ENCODE measurements at regions not wholly inside any gene's neighbourhood (a gene's known extent, or its start where the extent isn't known, plus 50 kb on each side); places are given as distances from the start of the nearest gene placed in this dataset.

DNA sequence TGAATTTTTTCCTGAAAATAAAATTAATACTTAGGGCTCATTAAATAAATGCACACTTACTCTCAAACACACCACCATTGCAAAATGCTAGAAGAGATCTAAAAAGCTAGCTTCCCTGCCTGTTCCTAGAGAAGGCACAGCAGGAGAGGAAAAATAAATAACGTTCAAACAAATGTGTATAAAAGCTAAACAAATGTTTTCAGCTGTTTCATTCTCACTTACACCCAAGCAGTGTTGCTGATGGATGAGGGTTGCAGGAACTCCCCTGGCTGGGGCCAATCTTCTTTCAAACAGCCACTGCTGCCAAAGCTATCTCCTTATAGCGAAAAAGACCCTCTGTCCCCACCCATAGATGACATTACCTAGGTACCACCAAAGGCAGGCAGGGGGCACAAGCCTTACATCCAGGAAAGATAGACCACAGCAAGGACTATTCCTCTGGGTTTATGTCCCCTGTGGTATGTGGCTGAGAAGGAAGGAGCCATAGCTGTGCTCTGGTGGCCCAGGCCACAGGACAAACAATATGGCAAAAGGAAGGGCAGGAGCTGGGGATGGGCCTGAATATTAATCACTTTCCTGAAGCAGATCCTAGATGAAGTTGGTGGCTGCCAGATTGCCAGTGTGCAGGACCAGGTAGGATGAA is 214.6 kb downstream of the TTC32 start:
- no peak for FAIRE-seq
- 0% methylated on average over 2 of the region's 2 CpGs for WGBS (ENCODE audit: low lambda C conversion rate)
- CTCF ChIA-PET (ENCODE audit: low intra/inter-chr PET ratio, low total read pairs) = no interaction called here

More for the DNA sequence above, 214.6 kb downstream of the TTC32 start:
- Histone ChIP-seq H3K27me3 (ENCODE audit: control insufficient read depth in 1 of 2, insufficient read depth in 2 of 2, low read length in 2 of 2) (no peaks in the 10 kb centered on the region), H3K9me3 (ENCODE audit: low read length) (no peaks in the 10 kb centered on the region), H4K20me1 (ENCODE audit: insufficient read depth, low read length) (no peaks in the 10 kb centered on the region), H2AFZ (ENCODE audit: low read length) (no peak overlapping the region), H3K4me3 (replicated peaks in 1 of 3; ENCODE audit: insufficient read depth in 1 of 3, low read depth in 2 of 3, low read length in 3 of 3) (no peak overlapping the region), H3K79me2 (ENCODE audit: insufficient read depth, low read length) (no peaks in the 10 kb centered on the region), H3K27ac (ENCODE audit: extremely low read length, insufficient read depth, low read length) (no peak overlapping the region), H3K9ac (ENCODE audit: insufficient read depth, low read depth, low read length) (no peak overlapping the region), H3K36me3 (replicated peaks in 1 of 2; ENCODE audit: control insufficient read depth in 1 of 2, insufficient read depth in 2 of 2, low read length in 2 of 2) (no peaks in the 10 kb centered on the region), H3K4me1 (ENCODE audit: insufficient read depth, low read length) (no peaks in the 10 kb centered on the region), H3K4me2 (ENCODE audit: low read depth, low read length) (no peak overlapping the region)
- POLR2A ChIA-PET = no interaction called here
- DNase-seq (ENCODE audit: low spot score) (no peak), ATAC-seq (no peak)
- TF ChIP-seq, protein P1, sequence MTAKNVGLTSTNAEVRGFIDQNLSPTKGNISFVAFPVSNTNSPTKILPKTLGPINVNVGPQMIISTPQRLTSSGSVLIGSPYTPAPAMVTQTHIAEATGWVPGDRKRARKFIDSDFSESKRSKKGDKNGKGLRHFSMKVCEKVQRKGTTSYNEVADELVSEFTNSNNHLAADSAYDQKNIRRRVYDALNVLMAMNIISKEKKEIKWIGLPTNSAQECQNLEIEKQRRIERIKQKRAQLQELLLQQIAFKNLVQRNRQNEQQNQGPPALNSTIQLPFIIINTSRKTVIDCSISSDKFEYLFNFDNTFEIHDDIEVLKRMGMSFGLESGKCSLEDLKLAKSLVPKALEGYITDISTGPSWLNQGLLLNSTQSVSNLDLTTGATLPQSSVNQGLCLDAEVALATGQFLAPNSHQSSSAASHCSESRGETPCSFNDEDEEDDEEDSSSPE (CRISPR knock-in tag; IDR thresholded peaks at IDR 0.05) = no peak
- TF ChIP-seq ZNF83 (CRISPR knock-in tag; IDR thresholded peaks at IDR 0.05; ENCODE audit: borderline replicate concordance) = no peak
- no peak for TF ChIP-seq ARNT (IDR thresholded peaks at IDR 0.05)
- TF ChIP-seq, protein P2, sequence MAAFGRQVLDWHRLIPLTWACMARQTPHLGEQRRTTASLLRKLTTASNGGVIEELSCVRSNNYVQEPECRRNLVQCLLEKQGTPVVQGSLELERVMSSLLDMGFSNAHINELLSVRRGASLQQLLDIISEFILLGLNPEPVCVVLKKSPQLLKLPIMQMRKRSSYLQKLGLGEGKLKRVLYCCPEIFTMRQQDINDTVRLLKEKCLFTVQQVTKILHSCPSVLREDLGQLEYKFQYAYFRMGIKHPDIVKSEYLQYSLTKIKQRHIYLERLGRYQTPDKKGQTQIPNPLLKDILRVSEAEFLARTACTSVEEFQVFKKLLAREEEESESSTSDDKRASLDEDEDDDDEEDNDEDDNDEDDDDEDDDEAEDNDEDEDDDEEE (CRISPR knock-in tag; IDR thresholded peaks at IDR 0.05) = no peak
- no peak for TF ChIP-seq ISL2 (CRISPR knock-in tag; IDR thresholded peaks at IDR 0.05)
- no peak for TF ChIP-seq ZFY (CRISPR knock-in tag; IDR thresholded peaks at IDR 0.05)
- TF ChIP-seq SPEN (CRISPR knock-in tag; IDR thresholded peaks at IDR 0.05; ENCODE audit: low read depth) = no peak
- no peak for TF ChIP-seq MAF1 (CRISPR knock-in tag; IDR thresholded peaks at IDR 0.05; ENCODE audit: borderline replicate concordance)
- TF ChIP-seq TAF1 (CRISPR knock-in tag; IDR thresholded peaks at IDR 0.05) = no peak
- no peak for TF ChIP-seq ZNF441 (CRISPR knock-in tag; IDR thresholded peaks at IDR 0.05; ENCODE audit: borderline replicate concordance)
- no peak for TF ChIP-seq MLLT10 (CRISPR knock-in tag; IDR thresholded peaks at IDR 0.05)
- TF ChIP-seq ZFYVE20 (CRISPR knock-in tag; IDR thresholded peaks at IDR 0.05; ENCODE audit: borderline replicate concordance, low read depth) = no peak
- TF ChIP-seq, protein P3, sequence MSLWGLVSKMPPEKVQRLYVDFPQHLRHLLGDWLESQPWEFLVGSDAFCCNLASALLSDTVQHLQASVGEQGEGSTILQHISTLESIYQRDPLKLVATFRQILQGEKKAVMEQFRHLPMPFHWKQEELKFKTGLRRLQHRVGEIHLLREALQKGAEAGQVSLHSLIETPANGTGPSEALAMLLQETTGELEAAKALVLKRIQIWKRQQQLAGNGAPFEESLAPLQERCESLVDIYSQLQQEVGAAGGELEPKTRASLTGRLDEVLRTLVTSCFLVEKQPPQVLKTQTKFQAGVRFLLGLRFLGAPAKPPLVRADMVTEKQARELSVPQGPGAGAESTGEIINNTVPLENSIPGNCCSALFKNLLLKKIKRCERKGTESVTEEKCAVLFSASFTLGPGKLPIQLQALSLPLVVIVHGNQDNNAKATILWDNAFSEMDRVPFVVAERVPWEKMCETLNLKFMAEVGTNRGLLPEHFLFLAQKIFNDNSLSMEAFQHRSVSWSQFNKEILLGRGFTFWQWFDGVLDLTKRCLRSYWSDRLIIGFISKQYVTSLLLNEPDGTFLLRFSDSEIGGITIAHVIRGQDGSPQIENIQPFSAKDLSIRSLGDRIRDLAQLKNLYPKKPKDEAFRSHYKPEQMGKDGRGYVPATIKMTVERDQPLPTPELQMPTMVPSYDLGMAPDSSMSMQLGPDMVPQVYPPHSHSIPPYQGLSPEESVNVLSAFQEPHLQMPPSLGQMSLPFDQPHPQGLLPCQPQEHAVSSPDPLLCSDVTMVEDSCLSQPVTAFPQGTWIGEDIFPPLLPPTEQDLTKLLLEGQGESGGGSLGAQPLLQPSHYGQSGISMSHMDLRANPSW (CRISPR knock-in tag; IDR thresholded peaks at IDR 0.05; ENCODE audit: borderline replicate concordance) = no peak
- no peak for TF ChIP-seq ZNF546 (CRISPR knock-in tag; conservative IDR thresholded peaks at IDR 0.05)
- TF ChIP-seq ZNF264 (CRISPR knock-in tag; IDR thresholded peaks at IDR 0.05) = no peak
- no TSS peak for BruUV-seq (replicated peaks)
- in situ Hi-C loops (cut with HindIII; ENCODE audit: extremely low pct_ligation_motif_present, low pct_unique_long_range_greater_than_20kb) = no loop called here
- intact Hi-C loops (cut with micrococcal nuclease; ENCODE audit: unreplicated experiment) = no loop called here

Data from HepG2 (cell line).